B cell (primary cell): ENCODE measurements at regions not wholly inside any gene's neighbourhood (a gene's known extent, or its start where the extent isn't known, plus 50 kb on each side); places are given as distances from the start of the nearest gene placed in this dataset.

ENCODE experiments used
- ATAC-seq: fragments of 200-7000 bp; cut with Tn5 transposase; one replicate; pipeline ENCODE4 v1.10.0; 2021; ENCODE audit warnings: low read depth, mild to moderate bottlenecking, moderate number of reproducible peaks, moderate library complexity
- CTCF ChIA-PET: fragments of 350-600 bp; sonication (Branson Sonifier 250); formaldehyde crosslinking; loops from one replicate; lab custom pipeline; 2021; ENCODE audit warnings: antibody characterized with exemption, inconsistent platforms; lab: Charles Lee
- POLR2A ChIA-PET: fragments of 350-600 bp; sonication (Branson Sonifier 250); formaldehyde crosslinking; loops from one replicate; lab custom pipeline; 2021; ENCODE audit warnings: antibody characterized with exemption; lab: Charles Lee
- DNase-seq: peaks from one replicate; pipeline ENCODE4 v3.0.0; 2013
- H2AFZ ChIP-seq: 2 replicates; pipeline ENCODE4 v1.6.1; 2012; ENCODE audit warnings: mild to moderate bottlenecking, low read depth, low read length; ENCODE audit not compliant: insufficient read depth, poor library complexity, severe bottlenecking
- H3K27ac ChIP-seq, 2 donors: 1 replicate in 1 of 2; 2 replicates in 1 of 2; pipeline ENCODE4 v1.5.1; 2012 to 2013; ENCODE audit warnings: low read length in 2 of 2, mild to moderate bottlenecking in 2 of 2, moderate library complexity in 1 of 2
- H3K27me3 ChIP-seq, 4 experiments: fragments of 200-600 bp in 1 of 4; sonication (generic) in 1 of 4; replicated peaks in 1 of 4; 1 replicate in 2 of 4; 2 replicates in 2 of 4; pipeline versions ENCODE4 v1.6.1 to v1.7.0; 2013 to 2016; ENCODE audit warnings: low read length in 3 of 4, mild to moderate bottlenecking in 2 of 4, mixed read lengths in 1 of 4, moderate library complexity in 1 of 4; ENCODE audit not compliant: insufficient read depth in 4 of 4, control insufficient read depth in 3 of 4; ENCODE audit errors: control extremely low read depth in 1 of 4
- H3K36me3 ChIP-seq, 2 experiments: replicated peaks in 1 of 2; 1 replicate in 1 of 2; 2 replicates in 1 of 2; pipeline versions ENCODE4 v1.6.1 to v1.7.1; 2013; ENCODE audit warnings: low read length in 1 of 2; ENCODE audit not compliant: insufficient read depth in 2 of 2, control insufficient read depth in 1 of 2; ENCODE audit errors: control extremely low read depth in 1 of 2, extremely low read depth in 1 of 2
- H3K4me1 ChIP-seq, 2 donors: fragments of 200-600 bp in 1 of 2; sonication (generic) in 1 of 2; 1 replicate in 1 of 2; 2 replicates in 1 of 2; pipeline versions ENCODE4 v1.5.1 to v1.6.1; 2013 to 2017; ENCODE audit warnings: low read length in 2 of 2; ENCODE audit not compliant: control insufficient read depth in 2 of 2, insufficient read depth in 2 of 2
- H3K4me2 ChIP-seq: replicated peaks from 2 replicates; pipeline ENCODE3; 2012; ENCODE audit warnings: mild to moderate bottlenecking, low read depth, low read length; ENCODE audit not compliant: poor library complexity, severe bottlenecking
- H3K4me3 ChIP-seq, 5 experiments: fragments of 200-600 bp in 1 of 5; sonication (generic) in 1 of 5; 1 replicate in 3 of 5; 2 replicates in 2 of 5; pipeline versions ENCODE4 v1.5.1 to v1.7.0; 2011 to 2016; ENCODE audit warnings: low read length in 4 of 5, mild to moderate bottlenecking in 4 of 5, low read depth in 2 of 5, control low read depth in 1 of 5, moderate library complexity in 1 of 5; ENCODE audit not compliant: insufficient read depth in 1 of 5; ENCODE audit errors: control extremely low read depth in 1 of 5, extremely low read depth in 1 of 5
- H3K79me2 ChIP-seq: fragments of 200-600 bp; sonication (generic); one replicate; pipeline ENCODE4 v1.6.0; 2016; ENCODE audit warnings: low read length; ENCODE audit not compliant: control insufficient read depth, insufficient read depth
- H3K9ac ChIP-seq: fragments of 200-600 bp; sonication (generic); 2 replicates; pipeline ENCODE4 v1.6.1; 2017; ENCODE audit warnings: mild to moderate bottlenecking, low read length, moderate library complexity
- H3K9me3 ChIP-seq, 3 donors: one replicate each; pipeline versions ENCODE4 v1.6.1 to v1.7.1; 2013; ENCODE audit warnings: low read length in 2 of 3; ENCODE audit not compliant: control insufficient read depth in 2 of 3, insufficient read depth in 1 of 3; ENCODE audit errors: control extremely low read depth in 1 of 3
- H4K20me1 ChIP-seq: 2 replicates; pipeline ENCODE4 v1.6.0; 2012; ENCODE audit warnings: mild to moderate bottlenecking, low read length; ENCODE audit not compliant: insufficient read depth, control insufficient read depth, poor library complexity, severe bottlenecking
- H3K27ac Mint-ChIP-seq: one replicate; pipeline ENCODE4 v1.8.0; 2021; ENCODE audit warnings: mixed read lengths
- H3K27me3 Mint-ChIP-seq: one replicate; pipeline ENCODE4 v1.8.0; 2021; ENCODE audit warnings: mixed read lengths
- H3K4me1 Mint-ChIP-seq: one replicate; pipeline ENCODE4 v1.8.0; 2021; ENCODE audit warnings: mixed read lengths
- H3K4me3 Mint-ChIP-seq: one replicate; pipeline ENCODE4 v1.8.0; 2021; ENCODE audit warnings: mixed read lengths
- H3K9me3 Mint-ChIP-seq: one replicate; pipeline ENCODE4 v1.8.0; 2022; ENCODE audit warnings: mixed read lengths; ENCODE audit not compliant: insufficient read depth
- EZH2 ChIP-seq: IDR thresholded peaks from 2 replicates; pipeline ENCODE4 v1.6.1; 2012; ENCODE audit warnings: borderline replicate concordance, low read depth, mild to moderate bottlenecking, moderate library complexity, low read length; ENCODE audit not compliant: insufficient read depth, poor library complexity, severe bottlenecking
- WGBS: methylation state at CpG from one replicate; pipeline ENCODE4 v1.1.5; 2013; ENCODE audit warnings: missing lambda C conversion rate; ENCODE audit not compliant: insufficient coverage; 5-methylcytosine and 5-hydroxymethylcytosine counted together
- intact Hi-C: fragments of 100-400 bp; cut with micrococcal nuclease; formaldehyde crosslinking; loops from one replicate; pipeline ENCODE4 v1.10.0; 2022
- TF ChIP-seq, protein P1 (sequence below): fragments of 200-600 bp; IDR thresholded peaks from one replicate; pipeline ENCODE4 v1.8.0; 2022; ENCODE audit warnings: antibody characterized with exemption, mild to moderate bottlenecking

DNA sequence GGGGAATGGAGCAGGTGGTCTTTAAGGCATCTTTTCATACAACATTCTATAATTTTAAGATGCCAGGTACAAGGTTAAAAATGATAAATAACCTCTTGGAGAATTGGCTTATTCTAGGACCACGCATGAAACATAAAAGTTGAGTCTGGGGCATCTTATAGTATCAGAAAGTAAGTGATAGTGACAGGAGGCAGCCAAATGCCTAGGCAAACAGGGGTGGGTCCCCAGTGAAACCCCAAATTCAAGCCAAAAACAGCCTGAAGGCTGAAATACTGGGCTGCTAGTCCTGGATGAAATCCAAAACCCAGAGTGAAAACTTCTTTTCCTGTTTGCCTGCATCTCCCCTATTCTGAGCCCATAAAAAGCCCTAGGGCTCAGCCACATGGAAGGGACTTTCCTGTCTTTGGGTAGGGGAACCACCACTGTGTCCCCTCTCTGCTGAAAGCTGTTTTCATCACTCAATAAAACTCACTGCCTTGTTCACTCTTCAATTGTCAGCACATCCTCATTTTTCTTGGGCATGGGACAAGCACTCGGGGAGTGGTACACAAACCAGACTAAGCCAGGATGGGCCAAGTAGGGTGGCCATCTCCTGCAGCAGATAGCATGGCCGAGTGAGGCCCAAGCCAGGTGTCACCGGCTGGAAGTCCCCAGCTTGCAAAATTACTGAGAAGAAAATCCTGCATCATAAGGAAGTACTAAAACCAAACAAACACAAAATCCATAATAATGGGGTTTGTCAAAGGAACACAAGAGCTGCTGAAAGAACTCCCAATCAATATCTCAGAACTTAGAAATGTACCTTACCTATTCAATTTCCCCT, 241.6 kb upstream of the GALNT17 start:
- peaks cover 10% of the 10 kb centered on the region for H3K9me3 Mint-ChIP-seq

DNA sequence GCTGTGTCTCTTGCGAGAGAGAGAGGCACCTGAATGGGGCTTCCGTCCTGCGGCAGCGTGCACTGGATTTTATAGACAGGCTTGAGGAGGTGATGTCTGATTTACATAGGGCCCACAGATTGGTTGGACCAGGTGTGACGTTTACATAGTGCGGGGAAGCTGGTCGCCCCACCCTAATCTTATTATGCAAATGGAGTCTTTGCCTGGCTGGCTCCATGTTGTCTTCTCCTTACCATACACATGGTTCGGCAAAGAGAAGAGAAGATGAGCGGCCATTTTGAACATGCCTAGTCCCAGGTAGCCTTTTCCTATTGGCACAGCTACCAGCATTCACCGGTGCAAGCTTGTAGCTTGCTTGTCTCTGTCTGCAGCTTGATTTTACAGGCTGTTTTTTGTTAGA, 238.5 kb upstream of the GALNT17 start:
- Mint-ChIP-seq H3K4me3 (no peak overlapping the region), H3K27ac (no peak overlapping the region), H3K27me3 (no peaks in the 10 kb centered on the region), H3K9me3 (peaks cover 13% of the 10 kb centered on the region), H3K4me1 (no peaks in the 10 kb centered on the region)
- ATAC-seq (no peak), DNase-seq (no peak)
- no peak overlapping the region for H3K27ac ChIP-seq
- WGBS, result 92% methylated on average over 8 of the region's 10 CpGs
- no peaks in the 10 kb centered on the region for H3K4me1 ChIP-seq
- no peak overlapping the region for H3K4me3 ChIP-seq
- intact Hi-C loops, result no loop called here
- no peaks in the 10 kb centered on the region for H4K20me1 ChIP-seq
- ChIA-PET CTCF (no interaction called here), POLR2A (no interaction called here)
- H3K9me3 ChIP-seq, result peaks cover 0 to 21% (median 3%) of the 10 kb centered on the region in 3 donors
- H3K9ac ChIP-seq, result no peak overlapping the region
- no peaks in the 10 kb centered on the region for H3K36me3 ChIP-seq
- H3K4me2 ChIP-seq, result no peak overlapping the region
- no peaks in the 10 kb centered on the region for H3K27me3 ChIP-seq
- no peaks in the 10 kb centered on the region for H3K79me2 ChIP-seq
- H2AFZ ChIP-seq, result no peak overlapping the region
- TF ChIP-seq, protein P1, sequence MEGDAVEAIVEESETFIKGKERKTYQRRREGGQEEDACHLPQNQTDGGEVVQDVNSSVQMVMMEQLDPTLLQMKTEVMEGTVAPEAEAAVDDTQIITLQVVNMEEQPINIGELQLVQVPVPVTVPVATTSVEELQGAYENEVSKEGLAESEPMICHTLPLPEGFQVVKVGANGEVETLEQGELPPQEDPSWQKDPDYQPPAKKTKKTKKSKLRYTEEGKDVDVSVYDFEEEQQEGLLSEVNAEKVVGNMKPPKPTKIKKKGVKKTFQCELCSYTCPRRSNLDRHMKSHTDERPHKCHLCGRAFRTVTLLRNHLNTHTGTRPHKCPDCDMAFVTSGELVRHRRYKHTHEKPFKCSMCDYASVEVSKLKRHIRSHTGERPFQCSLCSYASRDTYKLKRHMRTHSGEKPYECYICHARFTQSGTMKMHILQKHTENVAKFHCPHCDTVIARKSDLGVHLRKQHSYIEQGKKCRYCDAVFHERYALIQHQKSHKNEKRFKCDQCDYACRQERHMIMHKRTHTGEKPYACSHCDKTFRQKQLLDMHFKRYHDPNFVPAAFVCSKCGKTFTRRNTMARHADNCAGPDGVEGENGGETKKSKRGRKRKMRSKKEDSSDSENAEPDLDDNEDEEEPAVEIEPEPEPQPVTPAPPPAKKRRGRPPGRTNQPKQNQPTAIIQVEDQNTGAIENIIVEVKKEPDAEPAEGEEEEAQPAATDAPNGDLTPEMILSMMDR, result no peak
- no peak for TF ChIP-seq EZH2

More for the DNA sequence above, 241.6 kb upstream of the GALNT17 start:
- Mint-ChIP-seq H3K4me3 (no peak overlapping the region), H3K4me1 (no peaks in the 10 kb centered on the region), H3K27ac (no peak overlapping the region), H3K27me3 (no peaks in the 10 kb centered on the region)
- no peaks in the 10 kb centered on the region for H4K20me1 ChIP-seq
- no peaks in the 10 kb centered on the region for H3K79me2 ChIP-seq
- intact Hi-C loops, result no loop called here
- H3K27ac ChIP-seq, result no peak overlapping the region
- no peaks in the 10 kb centered on the region for H3K27me3 ChIP-seq
- TF ChIP-seq, protein P1, result no peak
- no peak for TF ChIP-seq EZH2
- H3K4me1 ChIP-seq, result no peaks in the 10 kb centered on the region
- no peak overlapping the region for H3K4me2 ChIP-seq
- H3K36me3 ChIP-seq, result no peaks in the 10 kb centered on the region
- 93% methylated on average over 2 of the region's 4 CpGs for WGBS
- ChIA-PET CTCF (no interaction called here), POLR2A (no interaction called here)
- ATAC-seq (no peak), DNase-seq (no peak)
- no peak overlapping the region for H3K9ac ChIP-seq
- no peak overlapping the region for H2AFZ ChIP-seq
- H3K9me3 ChIP-seq, result peaks cover 0 to 21% (median 3%) of the 10 kb centered on the region in 3 donors
- no peak overlapping the region for H3K4me3 ChIP-seq
